ENCODE measurements at regions not wholly inside any gene's neighbourhood (a gene's known extent, or its start where the extent isn't known, plus 50 kb on each side); places are given as distances from the start of the nearest gene placed in this dataset.

DNA sequence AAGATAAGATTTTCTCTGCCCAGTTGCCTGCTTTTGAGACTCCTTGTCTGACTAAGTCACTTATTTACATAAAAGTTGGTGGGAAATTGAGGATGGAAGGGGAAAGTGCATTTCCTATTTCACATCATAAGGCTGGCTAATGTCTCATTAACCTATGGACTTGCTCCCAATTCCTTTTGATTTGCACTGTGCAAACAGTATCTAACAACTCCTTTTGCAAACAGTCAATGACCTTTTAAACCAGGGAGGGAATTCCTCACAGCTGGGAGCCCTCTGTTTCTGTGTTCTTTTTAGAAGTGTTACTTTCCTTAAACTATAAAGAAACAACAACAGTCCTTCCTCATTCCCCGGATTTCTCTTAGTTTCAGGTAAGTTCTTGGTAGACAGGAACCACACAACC, 272.8 kb downstream of the RND3 start:
- Histone ChIP-seq H3K9me3 (no peaks in the 10 kb centered on the region), H3K4me3 (no peak overlapping the region), H3K27me3 (no peaks in the 10 kb centered on the region), H3K4me1 (no peaks in the 10 kb centered on the region), H3K36me3 (ENCODE audit: low read depth, missing control alignments) (no peaks in the 10 kb centered on the region), H3K27ac (no peak overlapping the region)
- intact Hi-C loops (cut with DNase I; ENCODE audit: low total_unique reads) = no loop called here
- WGBS, 2 donors = 25 to 66% methylated on average over 1 of the region's 1 CpG
- no peak for TF ChIP-seq CTCF (IDR thresholded peaks at IDR 0.05)
- no peak for TF ChIP-seq POLR2A (IDR thresholded peaks at IDR 0.05)
- no peak for DNase-seq

DNA sequence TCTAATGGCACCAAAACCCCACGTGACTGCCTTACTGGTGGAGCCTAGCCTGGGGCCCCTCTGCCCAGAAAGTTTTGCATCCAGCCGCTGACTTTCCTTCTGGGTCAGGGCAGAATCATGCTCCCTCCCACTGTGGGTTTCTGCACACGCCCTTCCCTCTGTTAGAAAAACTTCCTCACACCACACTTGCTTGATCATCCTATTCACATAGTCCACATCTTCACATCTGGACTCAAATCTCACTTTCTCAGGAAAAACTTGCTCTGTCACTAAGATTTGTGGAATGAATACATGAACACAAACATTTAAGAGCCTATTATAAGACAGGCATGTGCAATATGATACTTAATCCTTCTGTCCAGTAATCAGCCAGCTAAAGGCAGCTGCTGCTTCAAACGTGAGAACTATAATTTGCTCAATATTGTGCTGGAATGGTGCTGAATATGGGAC, 274.7 kb downstream of the RND3 start:
- no peak overlapping the region for H3K4me3 ChIP-seq
- DNase-seq = no peak
- WGBS, 2 donors = 71 to 74% methylated on average over 4 of the region's 4 CpGs
- no peaks in the 10 kb centered on the region for H3K4me1 ChIP-seq
- intact Hi-C loops (cut with DNase I; ENCODE audit: low total_unique reads) = no loop called here
- H3K36me3 ChIP-seq (ENCODE audit: low read depth, missing control alignments) = no peaks in the 10 kb centered on the region
- H3K9me3 ChIP-seq = no peaks in the 10 kb centered on the region
- H3K27me3 ChIP-seq = no peaks in the 10 kb centered on the region
- TF ChIP-seq CTCF (IDR thresholded peaks at IDR 0.05) (no peak), POLR2A (IDR thresholded peaks at IDR 0.05) (no peak)
- H3K27ac ChIP-seq = no peak overlapping the region

DNA sequence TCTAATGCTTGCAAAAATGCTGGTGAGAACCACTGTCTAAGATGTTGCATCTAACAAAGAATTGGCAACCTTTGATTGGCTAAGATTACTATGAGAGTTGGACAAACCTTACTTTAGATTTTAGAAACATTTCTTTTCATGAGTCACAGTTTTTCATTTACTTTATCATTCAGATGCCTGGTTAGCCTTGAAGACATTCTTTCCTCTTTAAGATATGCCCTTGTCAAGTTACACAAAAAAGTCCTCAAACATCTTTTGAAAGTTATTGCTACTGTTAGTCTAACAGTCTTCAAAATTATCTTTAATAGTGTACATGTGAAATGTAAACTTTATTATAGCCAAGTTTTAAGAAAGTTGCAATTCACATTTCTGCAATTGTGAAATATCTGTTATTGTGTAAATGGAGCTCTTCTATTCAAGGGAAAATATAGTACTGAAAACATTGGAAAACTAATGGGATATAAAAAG, 276.3 kb downstream of the RND3 start:
- Histone ChIP-seq H3K4me1 (no peaks in the 10 kb centered on the region), H3K27ac (no peak overlapping the region), H3K9me3 (no peaks in the 10 kb centered on the region), H3K27me3 (no peaks in the 10 kb centered on the region), H3K4me3 (no peak overlapping the region), H3K36me3 (ENCODE audit: low read depth, missing control alignments) (no peaks in the 10 kb centered on the region)
- intact Hi-C loops (cut with DNase I; ENCODE audit: low total_unique reads) = no loop called here
- DNase-seq = no peak
- TF ChIP-seq POLR2A (IDR thresholded peaks at IDR 0.05) = no peak
- TF ChIP-seq CTCF (IDR thresholded peaks at IDR 0.05) = no peak

DNA sequence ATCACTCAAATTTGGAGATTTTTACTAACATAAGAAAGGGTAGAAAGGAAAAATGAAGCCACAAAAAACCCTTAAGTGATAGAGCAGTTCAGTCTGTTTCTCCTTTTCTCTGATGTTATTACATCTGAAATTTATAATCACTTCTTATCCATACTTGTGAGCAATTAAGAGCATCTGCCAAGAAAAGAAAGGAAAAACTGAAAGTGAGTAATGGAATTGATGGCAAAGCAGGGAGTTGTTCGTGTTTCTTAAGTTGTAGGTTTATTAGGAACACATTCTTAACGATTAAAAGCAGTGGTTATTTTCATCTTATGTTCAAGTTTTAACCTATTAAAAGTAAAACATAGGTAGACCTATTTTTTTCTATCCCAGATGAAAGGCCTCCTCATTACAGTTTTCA, 277.7 kb downstream of the RND3 start:
- no peak for DNase-seq
- TF ChIP-seq POLR2A (IDR thresholded peaks at IDR 0.05) (no peak), CTCF (IDR thresholded peaks at IDR 0.05) (no peak)
- Histone ChIP-seq H3K4me3 (no peak overlapping the region), H3K36me3 (ENCODE audit: low read depth, missing control alignments) (no peaks in the 10 kb centered on the region), H3K4me1 (no peaks in the 10 kb centered on the region), H3K27ac (no peak overlapping the region), H3K9me3 (no peaks in the 10 kb centered on the region), H3K27me3 (no peaks in the 10 kb centered on the region)
- 56% methylated on average over 2 of the region's 2 CpGs for whole genome bisulfite sequencing, 2 donors
- intact Hi-C loops (cut with DNase I; ENCODE audit: low total_unique reads) = no loop called here

GRCh38 chr2:150208689-150209088, 278.8 kb downstream of the RND3 start:
- no peaks in the 10 kb centered on the region for H3K36me3 ChIP-seq (ENCODE audit: low read depth, missing control alignments)
- no peak for DNase-seq
- TF ChIP-seq POLR2A (IDR thresholded peaks at IDR 0.05) (no peak), CTCF (IDR thresholded peaks at IDR 0.05) (no peak)
- 94 to 96% methylated on average over 4 of the region's 4 CpGs for WGBS, 2 donors
- intact Hi-C loops (cut with DNase I; ENCODE audit: low total_unique reads) = no loop called here
- no peak overlapping the region for H3K4me3 ChIP-seq
- no peaks in the 10 kb centered on the region for H3K27me3 ChIP-seq
- no peaks in the 10 kb centered on the region for H3K9me3 ChIP-seq
- no peaks in the 10 kb centered on the region for H3K4me1 ChIP-seq
- H3K27ac ChIP-seq = no peak overlapping the region
